Upper lobe of left lung (tissue), 6 donors: ENCODE measurements at regions not wholly inside any gene's neighbourhood (a gene's known extent, or its start where the extent isn't known, plus 50 kb on each side); places are given as distances from the start of the nearest gene placed in this dataset.
"Not testable (repeated sequence)": the region's sequence is repeated elsewhere in the genome, so short reads cannot be mapped to it uniquely, and the experiment has no call there.

ENCODE experiments used
- ATAC-seq, 2 donors: fragments of 200-7000 bp; cut with Tn5 transposase; one replicate each; pipeline ENCODE4 v1.9.1; 2022; ENCODE audit warnings: mild to moderate bottlenecking in 2 of 2, moderate library complexity in 2 of 2; ENCODE audit not compliant: low FRiP score in 2 of 2
- DNase-seq, 2 donors: peaks; one replicate each; pipeline ENCODE4 v3.0.0-alpha.2; 2019 to 2020
- H3K27ac ChIP-seq, 4 donors: fragments of 200-600 bp; sonication (generic); one replicate each; pipeline ENCODE4 v1.5.1; 2016 to 2019
- H3K27me3 ChIP-seq, 4 donors: fragments of 200-600 bp; sonication (generic); one replicate each; pipeline ENCODE4 v1.5.1; 2017 to 2019
- H3K36me3 ChIP-seq, 4 donors: fragments of 200-600 bp; sonication (generic); one replicate each; pipeline ENCODE4 v1.5.1; 2016 to 2019
- H3K4me1 ChIP-seq, 4 donors: fragments of 200-600 bp; sonication (generic); one replicate each; pipeline ENCODE4 v1.5.1; 2018 to 2019
- H3K4me3 ChIP-seq, 4 donors: fragments of 200-600 bp; sonication (generic); one replicate each; pipeline ENCODE4 v1.5.1; 2017 to 2019; ENCODE audit warnings: mild to moderate bottlenecking in 2 of 4, moderate library complexity in 1 of 4
- H3K9me3 ChIP-seq, 4 donors: fragments of 200-600 bp; sonication (generic); one replicate each; pipeline ENCODE4 v1.5.1; 2018 to 2019
- EP300 ChIP-seq, 4 donors: sonication (generic); formaldehyde crosslinking; IDR thresholded peaks; one replicate each; pipeline ENCODE4 v1.5.1; 2017; ENCODE audit warnings: antibody characterized with exemption in 4 of 4, control low read depth in 2 of 4
- POLR2A ChIP-seq, 4 donors: fragments of 450-650 bp; IDR thresholded peaks; one replicate each; pipeline ENCODE4 v1.5.1; 2016 to 2017; ENCODE audit warnings: antibody characterized with exemption in 4 of 4, mild to moderate bottlenecking in 2 of 4
- POLR2AphosphoS5 ChIP-seq, 2 donors: sonication (generic); formaldehyde crosslinking; IDR thresholded peaks; one replicate each; pipeline ENCODE4 v1.5.1; 2017; ENCODE audit warnings: antibody characterized with exemption in 2 of 2
- WGBS, 2 donors: methylation state at CpG; one replicate each; pipeline ENCODE4 v1.1.5; 2017 to 2018; 5-methylcytosine and 5-hydroxymethylcytosine counted together
- TF ChIP-seq, protein P1 (sequence below), 6 experiments: fragments of 450-650 bp in 4 of 6; fragments of 200-600 bp in 2 of 6; sonication (generic) in 2 of 6; IDR thresholded peaks; one replicate each; pipeline ENCODE4 v1.5.1; 2016 to 2019; ENCODE audit warnings: antibody characterized with exemption in 6 of 6
- donor health status: DM: no; HTN: no; CAD: no; lungs with moderate emphysema.
- donor health status: DM: no; HTN: yes; CAD: no; lungs with severe emphysema.

- no peaks in the 10 kb centered on the region for H3K4me1 ChIP-seq
- ATAC-seq (no peak), DNase-seq (no peak)
- WGBS, 2 donors, result 57 to 61% methylated on average over 5 of the region's 5 CpGs
- no peak overlapping the region for H3K4me3 ChIP-seq
- H3K36me3 ChIP-seq, result no peaks in the 10 kb centered on the region
- no peaks in the 10 kb centered on the region for H3K27me3 ChIP-seq
- H3K9me3 ChIP-seq, result peaks cover 0 to 8% (median 1%) of the 10 kb centered on the region in 4 donors
- TF ChIP-seq EP300 (IDR thresholded peaks at IDR 0.05) (no peak), POLR2A (IDR thresholded peaks at IDR 0.05) (no peak), POLR2AphosphoS5 (IDR thresholded peaks at IDR 0.05) (no peak)
- TF ChIP-seq, protein P1, sequence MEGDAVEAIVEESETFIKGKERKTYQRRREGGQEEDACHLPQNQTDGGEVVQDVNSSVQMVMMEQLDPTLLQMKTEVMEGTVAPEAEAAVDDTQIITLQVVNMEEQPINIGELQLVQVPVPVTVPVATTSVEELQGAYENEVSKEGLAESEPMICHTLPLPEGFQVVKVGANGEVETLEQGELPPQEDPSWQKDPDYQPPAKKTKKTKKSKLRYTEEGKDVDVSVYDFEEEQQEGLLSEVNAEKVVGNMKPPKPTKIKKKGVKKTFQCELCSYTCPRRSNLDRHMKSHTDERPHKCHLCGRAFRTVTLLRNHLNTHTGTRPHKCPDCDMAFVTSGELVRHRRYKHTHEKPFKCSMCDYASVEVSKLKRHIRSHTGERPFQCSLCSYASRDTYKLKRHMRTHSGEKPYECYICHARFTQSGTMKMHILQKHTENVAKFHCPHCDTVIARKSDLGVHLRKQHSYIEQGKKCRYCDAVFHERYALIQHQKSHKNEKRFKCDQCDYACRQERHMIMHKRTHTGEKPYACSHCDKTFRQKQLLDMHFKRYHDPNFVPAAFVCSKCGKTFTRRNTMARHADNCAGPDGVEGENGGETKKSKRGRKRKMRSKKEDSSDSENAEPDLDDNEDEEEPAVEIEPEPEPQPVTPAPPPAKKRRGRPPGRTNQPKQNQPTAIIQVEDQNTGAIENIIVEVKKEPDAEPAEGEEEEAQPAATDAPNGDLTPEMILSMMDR (IDR thresholded peaks at IDR 0.05), result no peak
- no peak overlapping the region for H3K27ac ChIP-seq
Measured at GRCh38 chr11:37182031-37182430, 584.0 kb upstream of the RAG2 start.

- Histone ChIP-seq H3K27me3 (no peaks in the 10 kb centered on the region), H3K36me3 (no peaks in the 10 kb centered on the region), H3K4me3 (no peak overlapping the region), H3K4me1 (no peaks in the 10 kb centered on the region), H3K9me3 (peaks cover 0 to 8% (median 1%) of the 10 kb centered on the region in 4 donors), H3K27ac (no peak overlapping the region)
- TF ChIP-seq POLR2A (IDR thresholded peaks at IDR 0.05), result no peak
- TF ChIP-seq, protein P1 (IDR thresholded peaks at IDR 0.05), result no peak
- DNase-seq (no peak), ATAC-seq (no peak)
- 70 to 97% methylated on average over 1 of the region's 1 CpG for WGBS, 2 donors
Measured at GRCh38 chr11:37177721-37178120, 579.7 kb upstream of the RAG2 start.

DNA sequence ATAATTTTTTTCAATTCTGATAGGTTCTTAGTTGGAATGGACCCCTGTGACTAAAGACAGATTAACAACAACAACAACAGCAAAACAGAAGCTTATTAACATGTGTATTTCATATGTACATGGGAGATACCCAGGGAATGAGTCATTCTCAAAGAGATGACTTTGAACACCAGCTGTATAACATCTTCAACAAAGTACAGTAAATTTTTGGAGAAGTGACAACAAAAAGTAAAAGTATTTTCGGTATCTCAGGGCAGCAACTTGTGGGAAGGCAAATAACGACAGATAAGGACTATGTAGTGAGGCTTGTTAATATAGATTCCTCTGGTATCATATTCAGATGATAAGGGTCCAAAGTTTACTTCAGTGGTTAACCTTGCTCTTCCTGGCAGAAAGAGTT, 573.4 kb upstream of the RAG2 start:
- TF ChIP-seq EP300 (IDR thresholded peaks at IDR 0.05), result no peak
- no peak for TF ChIP-seq POLR2A (IDR thresholded peaks at IDR 0.05)
- TF ChIP-seq, protein P1 (IDR thresholded peaks at IDR 0.05), result no peak
- ATAC-seq, result no peak
- Histone ChIP-seq H3K9me3 (no peaks in the 10 kb centered on the region), H3K36me3 (no peaks in the 10 kb centered on the region), H3K27ac (no peak overlapping the region), H3K4me1 (no peaks in the 10 kb centered on the region), H3K27me3 (no peaks in the 10 kb centered on the region), H3K4me3 (no peak overlapping the region)
- no peak for DNase-seq
- WGBS, 2 donors, result 67 to 77% methylated on average over 2 of the region's 2 CpGs

GRCh38 chr11:37170311-37170710, 572.3 kb upstream of the RAG2 start:
- Histone ChIP-seq H3K36me3 (no peaks in the 10 kb centered on the region), H3K9me3 (no peaks in the 10 kb centered on the region), H3K27me3 (no peaks in the 10 kb centered on the region), H3K4me1 (no peaks in the 10 kb centered on the region), H3K4me3 (no peak overlapping the region), H3K27ac (no peak overlapping the region)
- DNase-seq (no peak), ATAC-seq (no peak)
- TF ChIP-seq POLR2AphosphoS5 (IDR thresholded peaks at IDR 0.05) (no peak), POLR2A (IDR thresholded peaks at IDR 0.05) (no peak), EP300 (IDR thresholded peaks at IDR 0.05) (no peak)
- TF ChIP-seq, protein P1 (IDR thresholded peaks at IDR 0.05), result no peak

GRCh38 chr11:37145434-37145833, 547.4 kb upstream of the RAG2 start:
- H3K27me3 ChIP-seq, DNase-seq, H3K36me3 ChIP-seq, H3K4me3 ChIP-seq, H3K9me3 ChIP-seq, H3K27ac ChIP-seq, H3K4me1 ChIP-seq, ATAC-seq: not testable (repeated sequence)
- WGBS, 2 donors, result 90% methylated on average over 1 of the region's 1 CpG; no CpG with 5 or more reads in 1 of the 2 donors
